WTC11 (cell line): ENCODE measurements at regions not wholly inside any gene's neighbourhood (a gene's known extent, or its start where the extent isn't known, plus 50 kb on each side); places are given as distances from the start of the nearest gene placed in this dataset.

Source experiments
- CREB1 ChIP-seq: sonication (generic); formaldehyde crosslinking; IDR thresholded peaks from 2 replicates; pipeline ENCODE4 v1.8.0; 2023; ENCODE audit warnings: mild to moderate bottlenecking, missing genetic modification reagents
- FOXK1 ChIP-seq: sonication (generic); formaldehyde crosslinking; IDR thresholded peaks from 2 replicates; pipeline ENCODE4 v1.8.0; 2022; ENCODE audit warnings: mild to moderate bottlenecking, moderate library complexity, missing genetic modification reagents
- FOXP4 ChIP-seq: sonication (generic); formaldehyde crosslinking; IDR thresholded peaks from 2 replicates; pipeline ENCODE4 v1.8.0; 2022; ENCODE audit warnings: mild to moderate bottlenecking, missing genetic modification reagents
- IRF1 ChIP-seq: sonication (generic); formaldehyde crosslinking; IDR thresholded peaks from 2 replicates; pipeline ENCODE4 v1.8.0; 2023; ENCODE audit warnings: missing genetic modification reagents
- KAT7 ChIP-seq: sonication (generic); formaldehyde crosslinking; IDR thresholded peaks from 2 replicates; pipeline ENCODE4 v1.8.1; 2023; ENCODE audit warnings: missing genetic modification reagents, mild to moderate bottlenecking, borderline replicate concordance
- NR2C2 ChIP-seq: sonication (generic); formaldehyde crosslinking; IDR thresholded peaks from 2 replicates; pipeline ENCODE4 v1.8.0; 2022; ENCODE audit warnings: mild to moderate bottlenecking, missing genetic modification reagents
- TEAD1 ChIP-seq: sonication (generic); formaldehyde crosslinking; IDR thresholded peaks from 2 replicates; pipeline ENCODE4 v1.8.0; 2022; ENCODE audit warnings: mild to moderate bottlenecking, missing genetic modification reagents
- ZBTB43 ChIP-seq: sonication (generic); formaldehyde crosslinking; IDR thresholded peaks from 2 replicates; pipeline ENCODE4 v1.8.1; 2023; ENCODE audit warnings: mild to moderate bottlenecking, missing genetic modification reagents
- ZNF532 ChIP-seq: fragments of 250-450 bp; sonication (Bioruptor Pico); IDR thresholded peaks from 2 replicates; pipeline ENCODE4 v1.9.0; 2021; ENCODE audit warnings: mild to moderate bottlenecking, borderline replicate concordance
- TF ChIP-seq, protein P1 (sequence below): sonication (generic); formaldehyde crosslinking; IDR thresholded peaks from 2 replicates; pipeline ENCODE4 v1.8.1; 2023; ENCODE audit warnings: mild to moderate bottlenecking, missing genetic modification reagents, moderate library complexity
- TF ChIP-seq, protein P2 (sequence below): fragments of 200-600 bp; IDR thresholded peaks from 2 replicates; pipeline ENCODE4 v1.8.0; 2022; ENCODE audit warnings: antibody characterized with exemption
- TF ChIP-seq, protein P3 (sequence below): sonication (generic); formaldehyde crosslinking; IDR thresholded peaks from 2 replicates; pipeline ENCODE4 v1.8.0; 2022; ENCODE audit warnings: mild to moderate bottlenecking, missing genetic modification reagents
- TF ChIP-seq, protein P4 (sequence below): sonication (generic); formaldehyde crosslinking; IDR thresholded peaks from 2 replicates; pipeline ENCODE4 v1.8.1; 2022; ENCODE audit warnings: low read depth, missing genetic modification reagents, borderline replicate concordance

DNA sequence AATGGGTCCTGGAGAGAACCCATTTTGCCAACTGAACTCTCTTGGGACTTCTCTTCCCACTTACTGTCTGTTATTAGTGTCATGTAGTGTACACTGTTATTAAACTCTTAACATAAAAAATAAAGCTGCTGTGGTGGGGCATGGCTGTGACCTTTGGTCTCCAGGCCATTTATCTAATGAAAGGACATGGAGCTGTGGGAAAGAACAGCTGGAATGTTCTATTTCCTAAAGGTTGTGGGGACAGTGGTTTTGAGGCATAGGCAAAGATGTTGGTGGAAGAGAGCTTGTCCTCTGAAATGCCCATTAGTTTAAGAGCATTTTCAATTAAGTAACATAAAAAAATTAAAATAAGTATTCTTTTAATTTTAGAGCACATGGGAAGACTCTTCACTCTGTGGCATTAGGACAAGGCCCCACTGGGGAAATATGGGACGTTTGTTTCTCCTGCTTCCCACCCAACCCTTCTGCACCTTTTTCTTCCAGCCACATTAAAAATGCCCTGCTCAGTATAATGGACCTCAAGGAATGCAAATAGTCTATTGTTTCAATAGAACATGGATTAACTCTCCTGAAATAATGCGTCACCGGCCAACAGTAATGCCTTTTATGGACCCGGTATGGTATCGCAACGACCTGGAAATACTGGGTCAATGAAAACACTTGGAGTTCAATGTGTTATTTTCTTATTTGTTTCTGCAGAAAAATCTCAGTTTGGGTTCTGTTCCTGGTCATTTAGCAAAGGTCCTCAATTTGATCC is 149.6 kb downstream of the BUB3 start:
- TF ChIP-seq, protein P1, sequence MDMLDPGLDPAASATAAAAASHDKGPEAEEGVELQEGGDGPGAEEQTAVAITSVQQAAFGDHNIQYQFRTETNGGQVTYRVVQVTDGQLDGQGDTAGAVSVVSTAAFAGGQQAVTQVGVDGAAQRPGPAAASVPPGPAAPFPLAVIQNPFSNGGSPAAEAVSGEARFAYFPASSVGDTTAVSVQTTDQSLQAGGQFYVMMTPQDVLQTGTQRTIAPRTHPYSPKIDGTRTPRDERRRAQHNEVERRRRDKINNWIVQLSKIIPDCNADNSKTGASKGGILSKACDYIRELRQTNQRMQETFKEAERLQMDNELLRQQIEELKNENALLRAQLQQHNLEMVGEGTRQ (CRISPR knock-in tag) = no peak
- TF ChIP-seq IRF1 (CRISPR knock-in tag) (no peak), KAT7 (CRISPR knock-in tag) (no peak), FOXK1 (no peak), NR2C2 (CRISPR knock-in tag) (no peak), ZNF532 (CRISPR knock-in tag) (no peak), TEAD1 (CRISPR knock-in tag) (no peak), FOXP4 (CRISPR knock-in tag) (no peak), ZBTB43 (CRISPR knock-in tag) (no peak), CREB1 (CRISPR knock-in tag) (no peak)
- TF ChIP-seq, protein P2, sequence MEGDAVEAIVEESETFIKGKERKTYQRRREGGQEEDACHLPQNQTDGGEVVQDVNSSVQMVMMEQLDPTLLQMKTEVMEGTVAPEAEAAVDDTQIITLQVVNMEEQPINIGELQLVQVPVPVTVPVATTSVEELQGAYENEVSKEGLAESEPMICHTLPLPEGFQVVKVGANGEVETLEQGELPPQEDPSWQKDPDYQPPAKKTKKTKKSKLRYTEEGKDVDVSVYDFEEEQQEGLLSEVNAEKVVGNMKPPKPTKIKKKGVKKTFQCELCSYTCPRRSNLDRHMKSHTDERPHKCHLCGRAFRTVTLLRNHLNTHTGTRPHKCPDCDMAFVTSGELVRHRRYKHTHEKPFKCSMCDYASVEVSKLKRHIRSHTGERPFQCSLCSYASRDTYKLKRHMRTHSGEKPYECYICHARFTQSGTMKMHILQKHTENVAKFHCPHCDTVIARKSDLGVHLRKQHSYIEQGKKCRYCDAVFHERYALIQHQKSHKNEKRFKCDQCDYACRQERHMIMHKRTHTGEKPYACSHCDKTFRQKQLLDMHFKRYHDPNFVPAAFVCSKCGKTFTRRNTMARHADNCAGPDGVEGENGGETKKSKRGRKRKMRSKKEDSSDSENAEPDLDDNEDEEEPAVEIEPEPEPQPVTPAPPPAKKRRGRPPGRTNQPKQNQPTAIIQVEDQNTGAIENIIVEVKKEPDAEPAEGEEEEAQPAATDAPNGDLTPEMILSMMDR = no peak
- TF ChIP-seq, protein P3, sequence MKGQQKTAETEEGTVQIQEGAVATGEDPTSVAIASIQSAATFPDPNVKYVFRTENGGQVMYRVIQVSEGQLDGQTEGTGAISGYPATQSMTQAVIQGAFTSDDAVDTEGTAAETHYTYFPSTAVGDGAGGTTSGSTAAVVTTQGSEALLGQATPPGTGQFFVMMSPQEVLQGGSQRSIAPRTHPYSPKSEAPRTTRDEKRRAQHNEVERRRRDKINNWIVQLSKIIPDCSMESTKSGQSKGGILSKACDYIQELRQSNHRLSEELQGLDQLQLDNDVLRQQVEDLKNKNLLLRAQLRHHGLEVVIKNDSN (CRISPR knock-in tag) = no peak
- TF ChIP-seq, protein P4, sequence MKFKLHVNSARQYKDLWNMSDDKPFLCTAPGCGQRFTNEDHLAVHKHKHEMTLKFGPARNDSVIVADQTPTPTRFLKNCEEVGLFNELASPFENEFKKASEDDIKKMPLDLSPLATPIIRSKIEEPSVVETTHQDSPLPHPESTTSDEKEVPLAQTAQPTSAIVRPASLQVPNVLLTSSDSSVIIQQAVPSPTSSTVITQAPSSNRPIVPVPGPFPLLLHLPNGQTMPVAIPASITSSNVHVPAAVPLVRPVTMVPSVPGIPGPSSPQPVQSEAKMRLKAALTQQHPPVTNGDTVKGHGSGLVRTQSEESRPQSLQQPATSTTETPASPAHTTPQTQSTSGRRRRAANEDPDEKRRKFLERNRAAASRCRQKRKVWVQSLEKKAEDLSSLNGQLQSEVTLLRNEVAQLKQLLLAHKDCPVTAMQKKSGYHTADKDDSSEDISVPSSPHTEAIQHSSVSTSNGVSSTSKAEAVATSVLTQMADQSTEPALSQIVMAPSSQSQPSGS = no peak
